GM12864 (cell line): ENCODE measurements at regions not wholly inside any gene's neighbourhood (a gene's known extent, or its start where the extent isn't known, plus 50 kb on each side); places are given as distances from the start of the nearest gene placed in this dataset.

Experiments used
- DNase-seq: peaks from one replicate; pipeline ENCODE4 v3.0.0-alpha.2; 2011; ENCODE audit warnings: low read depth
- H3K4me3 ChIP-seq: 2 replicates; pipeline ENCODE4 v1.5.1; 2011; ENCODE audit warnings: mild to moderate bottlenecking, low read depth, low read length, control low read depth
- CTCF ChIP-seq: IDR thresholded peaks from 2 replicates; pipeline ENCODE4 v1.5.1; 2011; ENCODE audit warnings: low read depth, mild to moderate bottlenecking, moderate library complexity, low read length, control low read depth, inconsistent platforms; ENCODE audit errors: missing control alignments

- TF ChIP-seq CTCF = no peak
- no peak for DNase-seq
- H3K4me3 ChIP-seq = no peak overlapping the region
Measured at GRCh38 chr7:25294624-25295023, 66.3 kb upstream of the NPVF start.

GRCh38 chr7:25295387-25295786, 67.1 kb upstream of the NPVF start:
- no peak for TF ChIP-seq CTCF
- no peak overlapping the region for H3K4me3 ChIP-seq
- DNase-seq = no peak

GRCh38 chr7:25296086-25296485, 67.8 kb upstream of the NPVF start:
- no peak for TF ChIP-seq CTCF
- DNase-seq = no peak
- H3K4me3 ChIP-seq = no peak overlapping the region

GRCh38 chr7:25297278-25297677, 69.0 kb upstream of the NPVF start:
- DNase-seq = no peak
- TF ChIP-seq CTCF = no peak

GRCh38 chr7:25303281-25304181, 75.2 kb upstream of the NPVF start:
- no peak for DNase-seq
- no peak for TF ChIP-seq CTCF
- H3K4me3 ChIP-seq = no peak overlapping the region

More at GRCh38 chr7:25297278-25297677, 69.0 kb upstream of the NPVF start:
- no peak overlapping the region for H3K4me3 ChIP-seq

- TF ChIP-seq CTCF = no peak
- DNase-seq = no peak
- no peak overlapping the region for H3K4me3 ChIP-seq
Measured at GRCh38 chr7:25304691-25305090, 76.4 kb upstream of the NPVF start.

- H3K4me3 ChIP-seq = no peak overlapping the region
- no peak for TF ChIP-seq CTCF
- DNase-seq = no peak
Measured at GRCh38 chr7:25305831-25306230, 77.5 kb upstream of the NPVF start.
